Mesothelial cell of epicardium (in vitro differentiated cells): ENCODE measurements at regions not wholly inside any gene's neighbourhood (a gene's known extent, or its start where the extent isn't known, plus 50 kb on each side); places are given as distances from the start of the nearest gene placed in this dataset.
"Not testable (repeated sequence)": the region's sequence is repeated elsewhere in the genome, so short reads cannot be mapped to it uniquely, and the experiment has no call there.

Experiments used
- DNase-seq, 2 experiments: peaks; one replicate each; pipeline ENCODE4 v3.0.0; 2021; ENCODE audit warnings: low spot score in 2 of 2; ENCODE audit not compliant: unreplicated experiment in 2 of 2
- H3K27ac Mint-ChIP-seq: 2 replicates; pipeline ENCODE4 v1.8.0; 2021; ENCODE audit warnings: mixed read lengths
- H3K27me3 Mint-ChIP-seq: 2 replicates; pipeline ENCODE4 v1.8.0; 2021; ENCODE audit warnings: low read depth, mixed read lengths
- H3K36me3 Mint-ChIP-seq: 2 replicates; pipeline ENCODE4 v1.8.0; 2021; ENCODE audit warnings: mixed read lengths
- H3K4me1 Mint-ChIP-seq: 2 replicates; pipeline ENCODE4 v1.8.0; 2021; ENCODE audit warnings: mixed read lengths
- H3K4me3 Mint-ChIP-seq: 2 replicates; pipeline ENCODE4 v1.8.0; 2021; ENCODE audit warnings: mild to moderate bottlenecking, moderate library complexity, mixed read lengths
- H3K9me3 Mint-ChIP-seq: 2 replicates; pipeline ENCODE4 v1.8.0; 2021; ENCODE audit warnings: mixed read lengths
- TF ChIP-seq, protein P1 (sequence below): fragments of 200-600 bp; sonication (generic); IDR thresholded peaks from one replicate; pipeline ENCODE4 v1.5.0; 2021; ENCODE audit warnings: antibody characterized with exemption; ENCODE audit not compliant: unreplicated experiment

DNA sequence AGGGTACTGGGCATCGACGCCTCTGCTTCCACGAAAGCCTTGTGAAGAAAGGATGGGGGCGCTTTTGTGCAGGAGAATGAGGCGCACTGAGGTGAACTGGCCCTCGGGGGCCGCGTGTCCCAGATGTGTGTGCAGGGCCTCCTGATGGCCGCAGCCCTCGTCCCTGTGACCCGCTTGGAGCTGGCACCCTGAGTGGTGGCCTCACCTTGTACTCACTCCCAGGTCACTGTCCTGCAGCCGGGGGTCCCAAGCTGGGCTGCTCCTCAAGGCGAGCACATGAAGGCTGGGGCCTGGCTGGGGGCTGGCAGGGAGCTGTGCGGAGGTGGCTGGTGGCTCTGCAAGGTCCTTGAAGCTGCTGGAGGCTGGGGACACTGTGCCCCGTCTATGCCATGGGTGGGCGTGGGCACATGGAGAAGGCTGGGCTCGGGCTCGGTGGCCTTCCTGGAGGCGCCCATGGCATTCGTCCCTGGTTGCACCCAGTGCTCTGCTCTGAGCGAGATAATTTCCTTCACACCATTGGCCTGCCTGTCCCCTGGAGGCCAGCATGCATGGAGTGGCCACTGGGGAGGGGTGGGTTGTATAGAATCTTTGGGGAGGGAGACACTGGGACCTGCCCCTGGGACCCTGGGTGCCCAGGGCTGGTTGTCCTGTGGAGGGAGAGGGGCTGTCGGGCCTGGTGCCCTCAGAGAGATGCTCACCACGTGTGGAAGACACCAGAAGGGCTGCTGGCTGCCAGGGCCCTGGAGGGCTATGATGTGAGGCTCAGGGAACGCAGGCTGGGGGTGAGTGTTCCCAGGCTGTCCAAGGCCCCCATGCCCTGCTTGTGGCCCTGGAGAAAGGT lies 79.3 kb downstream of the TMEM121 start:
- Mint-ChIP-seq H3K9me3 (peaks cover 6% of the 10 kb centered on the region), H3K27ac (no peak overlapping the region), H3K27me3 (no peaks in the 10 kb centered on the region), H3K4me3 (no peak overlapping the region), H3K36me3 (no peaks in the 10 kb centered on the region), H3K4me1 (no peaks in the 10 kb centered on the region)
- TF ChIP-seq, protein P1, sequence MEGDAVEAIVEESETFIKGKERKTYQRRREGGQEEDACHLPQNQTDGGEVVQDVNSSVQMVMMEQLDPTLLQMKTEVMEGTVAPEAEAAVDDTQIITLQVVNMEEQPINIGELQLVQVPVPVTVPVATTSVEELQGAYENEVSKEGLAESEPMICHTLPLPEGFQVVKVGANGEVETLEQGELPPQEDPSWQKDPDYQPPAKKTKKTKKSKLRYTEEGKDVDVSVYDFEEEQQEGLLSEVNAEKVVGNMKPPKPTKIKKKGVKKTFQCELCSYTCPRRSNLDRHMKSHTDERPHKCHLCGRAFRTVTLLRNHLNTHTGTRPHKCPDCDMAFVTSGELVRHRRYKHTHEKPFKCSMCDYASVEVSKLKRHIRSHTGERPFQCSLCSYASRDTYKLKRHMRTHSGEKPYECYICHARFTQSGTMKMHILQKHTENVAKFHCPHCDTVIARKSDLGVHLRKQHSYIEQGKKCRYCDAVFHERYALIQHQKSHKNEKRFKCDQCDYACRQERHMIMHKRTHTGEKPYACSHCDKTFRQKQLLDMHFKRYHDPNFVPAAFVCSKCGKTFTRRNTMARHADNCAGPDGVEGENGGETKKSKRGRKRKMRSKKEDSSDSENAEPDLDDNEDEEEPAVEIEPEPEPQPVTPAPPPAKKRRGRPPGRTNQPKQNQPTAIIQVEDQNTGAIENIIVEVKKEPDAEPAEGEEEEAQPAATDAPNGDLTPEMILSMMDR: no peak
- DNase-seq: no peak

DNA sequence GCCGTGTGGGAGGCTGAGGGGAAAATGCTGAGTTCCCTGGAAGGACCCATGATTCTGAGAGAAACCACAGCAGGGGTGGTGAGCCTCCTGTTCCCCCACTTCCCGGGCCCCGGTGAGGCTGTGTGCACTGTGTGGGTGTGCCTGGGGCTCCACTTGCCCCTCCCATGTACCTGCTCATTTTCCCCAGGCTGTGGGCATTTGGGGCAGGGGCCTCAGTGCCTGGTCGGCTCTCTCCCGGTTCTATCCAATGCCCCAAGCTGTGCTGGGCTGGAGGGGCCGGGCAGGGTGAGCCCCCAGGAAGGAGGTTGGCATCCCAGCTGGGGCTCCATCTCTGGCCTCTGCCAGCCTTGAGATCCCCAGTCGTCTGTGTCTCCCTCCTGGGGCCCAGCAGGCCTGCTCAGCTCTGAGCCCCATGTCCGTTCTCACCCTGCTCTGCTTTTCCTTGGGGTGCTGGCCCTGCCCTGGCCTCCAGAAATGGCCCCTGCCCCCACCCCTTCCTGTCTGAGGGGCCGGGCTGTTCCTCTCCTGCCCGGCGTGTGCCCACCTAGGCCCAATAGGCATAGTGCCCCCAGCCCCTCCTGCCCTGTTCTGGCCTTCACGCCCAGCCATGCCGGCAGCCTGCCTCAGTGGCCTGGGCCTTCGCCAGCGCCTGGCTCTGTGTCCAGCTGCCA lies 80.1 kb downstream of the TMEM121 start:
- H3K9me3 Mint-ChIP-seq, H3K36me3 Mint-ChIP-seq, H3K27me3 Mint-ChIP-seq, H3K4me1 Mint-ChIP-seq, DNase-seq, H3K4me3 Mint-ChIP-seq, H3K27ac Mint-ChIP-seq: not testable (repeated sequence)

DNA sequence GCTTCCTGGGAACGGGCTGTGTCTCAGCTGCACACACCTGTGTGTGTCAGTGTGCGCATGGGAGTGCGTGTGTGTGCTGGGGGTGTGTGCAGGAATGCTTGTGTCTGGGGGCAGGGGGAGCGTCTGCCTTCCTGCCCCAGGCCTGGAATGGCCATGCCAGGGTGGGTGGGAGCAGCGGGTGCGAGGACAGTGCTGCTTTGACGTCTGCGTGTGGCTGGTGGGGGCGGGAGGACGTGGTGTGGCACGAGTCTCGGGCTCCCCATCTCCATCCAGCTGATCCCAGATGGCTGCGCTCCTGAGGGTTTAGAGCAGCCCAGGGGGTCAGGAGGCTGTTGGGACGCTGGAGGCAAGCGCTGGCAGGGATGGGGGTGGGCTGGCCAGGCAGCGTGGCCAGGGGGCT lies 80.6 kb downstream of the TMEM121 start:
- not testable (repeated sequence) for H3K27me3 Mint-ChIP-seq, DNase-seq, H3K4me1 Mint-ChIP-seq, H3K4me3 Mint-ChIP-seq, H3K27ac Mint-ChIP-seq, H3K36me3 Mint-ChIP-seq, H3K9me3 Mint-ChIP-seq

DNA sequence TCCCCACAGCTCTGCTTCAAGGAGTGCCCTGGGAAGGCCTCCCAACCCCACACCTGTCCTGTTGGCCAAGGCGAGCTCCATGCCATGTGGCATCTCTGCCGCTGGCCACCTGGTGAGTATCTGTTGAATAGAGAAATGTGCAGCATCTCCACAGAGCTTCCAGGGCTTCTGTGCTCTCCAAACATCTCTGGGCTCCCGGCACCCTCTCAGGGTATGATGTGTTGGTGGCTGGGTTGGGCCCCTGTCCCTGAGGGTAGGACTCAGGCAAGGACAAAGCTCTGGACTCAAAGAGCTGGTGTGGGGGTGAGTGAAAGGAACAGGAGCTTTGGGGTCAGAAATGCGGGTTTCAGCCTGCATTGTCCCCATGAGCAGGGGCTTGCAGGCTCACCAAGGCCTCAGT lies 88.6 kb downstream of the TMEM121 start:
- H3K4me3 Mint-ChIP-seq, DNase-seq, H3K27ac Mint-ChIP-seq, H3K36me3 Mint-ChIP-seq, H3K4me1 Mint-ChIP-seq, H3K27me3 Mint-ChIP-seq: not testable (repeated sequence)
- H3K9me3 Mint-ChIP-seq: peaks cover 45% of the 10 kb centered on the region

DNA sequence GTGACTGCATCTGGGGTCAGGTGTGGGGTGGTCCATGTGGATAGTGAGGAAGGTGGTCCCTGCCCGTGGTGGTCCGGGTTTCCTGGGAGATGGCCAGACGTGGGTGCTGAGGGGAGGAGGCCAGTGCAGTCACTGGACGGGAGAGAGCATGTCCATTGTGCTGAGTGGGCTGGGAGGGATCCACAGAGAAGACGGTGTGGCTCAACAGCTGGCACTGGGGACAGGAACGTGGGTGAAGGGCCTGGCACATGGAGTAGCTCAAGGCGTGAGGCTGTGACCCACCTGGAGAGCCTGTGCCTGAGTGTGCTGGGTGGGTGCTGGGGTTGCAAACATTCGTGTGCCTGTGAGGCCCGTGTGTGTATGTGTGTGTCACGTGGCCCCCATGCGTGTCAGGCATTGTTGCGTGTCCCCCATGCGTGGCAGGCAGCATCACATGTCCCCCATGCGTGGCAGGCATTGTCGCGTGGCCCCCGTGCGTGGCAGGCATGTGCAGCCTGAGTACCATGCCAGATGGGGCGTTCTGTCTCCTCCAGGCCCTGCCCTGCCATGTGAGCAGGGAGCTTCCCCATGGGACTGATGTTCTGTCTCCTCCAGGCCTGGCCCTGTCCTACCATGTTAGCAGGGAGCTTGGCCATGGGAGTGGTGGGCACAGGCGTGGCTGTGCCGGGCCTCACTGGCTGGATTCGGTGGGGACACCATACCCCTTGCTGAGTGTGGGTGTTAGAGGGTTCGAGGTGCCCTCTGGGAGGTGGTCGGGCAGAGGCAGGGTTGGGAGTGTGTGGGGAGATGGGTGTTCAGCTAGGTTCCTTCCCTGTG lies 89.8 kb downstream of the TMEM121 start:
- DNase-seq, H3K36me3 Mint-ChIP-seq, H3K4me3 Mint-ChIP-seq, H3K27me3 Mint-ChIP-seq, H3K4me1 Mint-ChIP-seq, H3K27ac Mint-ChIP-seq: not testable (repeated sequence)
- peaks cover 45% of the 10 kb centered on the region for H3K9me3 Mint-ChIP-seq

DNA sequence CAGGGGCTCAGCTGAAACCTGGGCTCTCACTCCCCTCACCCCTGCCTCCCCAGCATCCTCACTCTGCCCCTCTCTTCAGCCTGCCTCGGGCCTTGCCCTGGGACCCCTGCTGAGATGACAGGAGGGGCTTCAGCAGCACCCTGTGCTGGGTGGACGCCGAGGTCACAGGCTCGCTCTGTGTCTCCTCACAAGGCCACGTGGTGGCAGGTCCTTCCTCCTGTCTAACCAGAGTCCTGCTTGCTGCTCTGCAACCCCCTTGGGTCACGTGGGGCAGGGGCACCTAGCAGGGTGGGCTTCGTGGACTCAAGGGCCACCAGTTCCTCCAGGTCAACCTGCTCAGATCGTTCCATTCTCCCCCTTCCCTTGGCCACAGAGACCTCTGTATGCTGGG lies 90.4 kb downstream of the TMEM121 start:
- peaks cover 41% of the 10 kb centered on the region for H3K9me3 Mint-ChIP-seq
- no peak overlapping the region for H3K27ac Mint-ChIP-seq
- no peaks in the 10 kb centered on the region for H3K27me3 Mint-ChIP-seq
- no peaks in the 10 kb centered on the region for H3K4me1 Mint-ChIP-seq
- no peak for DNase-seq
- TF ChIP-seq, protein P1: no peak
- H3K4me3 Mint-ChIP-seq: no peak overlapping the region
- H3K36me3 Mint-ChIP-seq: peaks cover 10% of the 10 kb centered on the region

DNA sequence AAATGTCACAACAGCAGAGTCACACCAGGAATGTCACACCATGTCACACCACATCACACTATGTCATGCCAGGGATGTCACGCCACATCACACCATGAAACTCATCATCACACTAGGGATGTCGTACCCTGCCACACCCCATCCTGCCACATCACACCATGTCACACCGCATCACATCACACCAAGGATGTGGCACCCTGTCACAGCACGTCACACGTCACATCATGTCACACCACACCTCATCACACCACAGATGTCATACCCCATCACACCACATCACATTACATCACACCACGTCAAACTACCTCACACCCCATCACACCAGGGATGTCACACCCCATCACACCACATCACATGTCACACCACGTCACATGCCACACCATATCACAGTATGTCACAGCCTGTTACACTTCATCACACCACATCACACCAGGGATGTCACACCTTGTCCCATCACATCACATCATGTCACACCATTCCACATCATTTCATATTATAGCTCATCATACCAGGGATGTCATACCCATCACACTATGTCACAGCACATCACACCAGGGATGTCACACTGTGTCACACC lies 90.9 kb downstream of the TMEM121 start:
- Mint-ChIP-seq H3K9me3 (peaks cover 41% of the 10 kb centered on the region), H3K4me1 (no peaks in the 10 kb centered on the region), H3K36me3 (peaks cover 10% of the 10 kb centered on the region), H3K4me3 (no peak overlapping the region), H3K27ac (no peak overlapping the region), H3K27me3 (no peaks in the 10 kb centered on the region)
- TF ChIP-seq, protein P1: no peak
- no peak for DNase-seq

DNA sequence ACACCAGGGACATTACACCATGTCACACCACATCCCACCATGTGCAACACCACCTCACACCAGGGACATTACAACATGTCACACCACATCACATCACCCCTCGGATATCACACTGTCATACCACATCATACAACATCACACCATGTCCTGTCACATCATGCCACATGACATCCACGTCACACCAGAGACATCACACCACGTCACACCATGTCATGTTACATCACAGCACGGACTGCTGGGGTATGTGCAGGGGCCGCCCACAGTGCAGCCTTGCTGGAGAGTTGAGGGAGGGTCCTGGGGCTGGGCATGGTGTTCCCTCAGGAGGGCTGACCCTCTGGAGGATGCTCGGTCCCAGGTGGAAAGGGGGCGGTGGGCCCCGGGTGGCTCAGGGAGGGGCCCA lies 91.4 kb downstream of the TMEM121 start:
- DNase-seq, H3K4me1 Mint-ChIP-seq, H3K4me3 Mint-ChIP-seq, H3K27ac Mint-ChIP-seq, H3K27me3 Mint-ChIP-seq: not testable (repeated sequence)
- Mint-ChIP-seq H3K36me3 (peaks cover 11% of the 10 kb centered on the region), H3K9me3 (peaks cover 36% of the 10 kb centered on the region)

DNA sequence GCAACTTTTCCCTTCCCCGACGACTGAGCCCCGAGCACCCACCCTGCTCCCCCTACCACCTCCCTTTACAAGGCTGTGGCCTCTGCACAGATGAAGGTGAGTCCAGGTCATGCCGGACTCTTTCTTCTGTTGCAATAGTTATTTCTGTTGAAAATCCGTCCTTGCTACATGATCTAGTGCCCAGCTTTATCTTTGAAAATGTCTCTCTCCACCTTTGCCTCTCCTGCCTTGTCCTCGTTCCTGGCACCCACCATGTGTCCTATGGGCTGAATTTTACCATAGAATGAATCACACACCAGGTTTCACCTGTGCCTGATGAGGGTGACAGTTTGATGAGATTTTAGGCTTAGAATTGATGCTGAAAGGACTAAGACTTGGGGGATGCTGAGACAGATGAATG lies 92.9 kb downstream of the TMEM121 start:
- not testable (repeated sequence) for DNase-seq, H3K4me3 Mint-ChIP-seq, H3K4me1 Mint-ChIP-seq, H3K27ac Mint-ChIP-seq, H3K27me3 Mint-ChIP-seq
- Mint-ChIP-seq H3K36me3 (peaks cover 12% of the 10 kb centered on the region), H3K9me3 (peaks cover 21% of the 10 kb centered on the region)

DNA sequence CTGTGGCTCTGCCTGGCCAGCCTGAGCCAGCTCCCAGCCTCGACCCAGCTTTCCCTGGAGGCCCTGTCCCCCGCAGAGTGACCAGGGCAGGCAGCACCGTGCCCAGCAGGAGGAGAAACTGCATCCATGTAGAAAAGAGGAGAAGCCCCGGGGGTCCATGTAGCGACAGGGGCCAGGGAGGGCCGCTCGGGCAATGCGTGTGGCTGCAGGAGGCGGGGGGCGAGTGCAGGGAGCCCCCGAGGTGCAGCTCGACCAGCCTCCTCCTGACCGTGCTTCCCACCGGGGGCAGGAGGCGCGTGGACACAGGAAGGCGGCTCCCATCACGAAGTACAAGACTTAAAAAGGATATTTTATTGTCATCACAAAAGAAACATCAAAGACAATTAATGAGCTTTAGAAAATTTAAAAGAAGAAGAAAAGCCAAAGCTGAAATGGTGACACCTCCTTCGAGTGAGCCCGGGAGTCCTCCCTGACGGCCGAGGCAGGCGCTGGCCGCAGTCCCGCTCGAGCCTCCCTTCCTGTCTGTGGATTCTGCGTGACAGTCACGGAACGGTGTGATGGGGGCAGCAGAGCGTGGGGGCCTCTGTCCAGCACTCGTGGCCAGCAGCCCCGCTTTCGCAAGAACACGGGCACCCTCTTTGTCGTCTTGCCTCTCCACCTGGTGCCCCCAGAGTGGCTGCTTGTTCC lies 93.9 kb downstream of the TMEM121 start:
- DNase-seq, H3K4me1 Mint-ChIP-seq, H3K27me3 Mint-ChIP-seq, H3K4me3 Mint-ChIP-seq, H3K27ac Mint-ChIP-seq: not testable (repeated sequence)
- H3K36me3 Mint-ChIP-seq: peaks cover 16% of the 10 kb centered on the region
- peaks cover 26% of the 10 kb centered on the region for H3K9me3 Mint-ChIP-seq
